HCT116 (cell line): ENCODE measurements at regions not wholly inside any gene's neighbourhood (a gene's known extent, or its start where the extent isn't known, plus 50 kb on each side); places are given as distances from the start of the nearest gene placed in this dataset.

Source experiments
- ATAC-seq: fragments of 200-7000 bp; cut with Tn5 transposase; 2 replicates; pipeline ENCODE4 v1.9.1; 2020; ENCODE audit warnings: mild to moderate bottlenecking, moderate library complexity
- BruUV-seq: library from RNA; stranded (reverse); fragments of 400-500 nt; replicated peaks from 2 replicates; lab custom pipeline; 2021; lab: Mats Ljungman, UMichigan
- CTCF ChIA-PET: fragments of 300-600 bp; sonication (Branson Sonifier 250); formaldehyde crosslinking; loops from one replicate; lab custom pipeline; 2021; ENCODE audit warnings: antibody characterized with exemption; lab: Charles Lee
- POLR2A ChIA-PET: fragments of 300-600, 350-600 bp; sonication (Branson Sonifier 250); formaldehyde crosslinking; loops from one replicate; lab custom pipeline; 2021; ENCODE audit warnings: antibody characterized with exemption; lab: Charles Lee
- RAD21 ChIA-PET, 2 experiments: fragments of 300-600 bp; sonication (Branson Sonifier 250); formaldehyde crosslinking; loops; one replicate each; lab custom pipeline; 2023; ENCODE audit warnings: low total read pairs in 2 of 2; ENCODE audit not compliant: uncharacterized antibody in 2 of 2, unreplicated experiment in 2 of 2, low non-redundant PET in 1 of 2; lab: Charles Lee
- DNase-seq: peaks from one replicate; pipeline ENCODE4 v3.0.0-alpha.2; 2010; ENCODE audit warnings: low read depth, low spot score
- H2AFZ ChIP-seq: fragments of 200-600 bp; shearing (Covaris generic), sonication (generic); 2 replicates; pipeline ENCODE4 v1.6.1; 2017; ENCODE audit warnings: low read depth, mixed run types, mixed read lengths, antibody characterized with exemption, low read length; ENCODE audit not compliant: poor library complexity, severe bottlenecking
- H3K27ac ChIP-seq: 2 replicates; pipeline ENCODE4 v1.5.1; 2012; ENCODE audit warnings: low read depth, low read length
- H3K27me3 ChIP-seq: fragments of 200-600 bp; sonication (generic); 2 replicates; pipeline ENCODE4 v1.6.1; 2016; ENCODE audit warnings: mixed run types, low read length, mixed read lengths; ENCODE audit not compliant: insufficient read depth
- H3K36me3 ChIP-seq, 2 experiments: fragments of 200-500 bp in 1 of 2; fragments of 200-600 bp in 1 of 2; sonication (Bioruptor generic) in 1 of 2; sonication (generic) in 1 of 2; 2 replicates each; pipeline versions ENCODE4 v1.5.1 to v1.6.1; 2014 to 2016; ENCODE audit warnings: low read length in 2 of 2, inconsistent platforms in 1 of 2, mixed read lengths in 1 of 2, mixed run types in 1 of 2; ENCODE audit not compliant: insufficient read depth in 2 of 2, control insufficient read depth in 1 of 2
- H3K4me1 ChIP-seq, 2 experiments: fragments of 200-600 bp in 1 of 2; sonication (generic) in 1 of 2; 2 replicates each; pipeline versions ENCODE4 v1.5.1 to v1.6.1; 2012 to 2017; ENCODE audit warnings: low read length in 2 of 2, inconsistent platforms in 1 of 2, mild to moderate bottlenecking in 1 of 2, mixed read lengths in 1 of 2, mixed run types in 1 of 2, moderate library complexity in 1 of 2; ENCODE audit not compliant: insufficient read depth in 2 of 2, control insufficient read depth in 1 of 2
- H3K4me2 ChIP-seq: fragments of 200-600 bp; sonication (generic); 2 replicates; pipeline ENCODE4 v1.6.1; 2017; ENCODE audit warnings: mixed run types, low read length, mixed read lengths
- H3K4me3 ChIP-seq, 2 experiments: fragments of 200-600 bp in 1 of 2; sonication (generic) in 1 of 2; replicated peaks in 1 of 2; 2 replicates each; pipeline ENCODE4 v1.5.1; 2011 to 2016; ENCODE audit warnings: low read length in 2 of 2, control low read depth in 1 of 2, low read depth in 1 of 2, mild to moderate bottlenecking in 1 of 2, mixed read lengths in 1 of 2, mixed run types in 1 of 2
- H3K79me2 ChIP-seq: fragments of 200-600 bp; sonication (generic); 2 replicates; pipeline ENCODE4 v1.6.1; 2017; ENCODE audit warnings: mild to moderate bottlenecking, mixed run types, low read length, moderate library complexity, mixed read lengths; ENCODE audit not compliant: insufficient read depth
- H3K9ac ChIP-seq: fragments of 200-600 bp; sonication (generic); 2 replicates; pipeline ENCODE4 v1.6.1; 2016; ENCODE audit warnings: low read length, mixed read lengths
- H3K9me2 ChIP-seq: fragments of 200-600 bp; sonication (generic), shearing (Covaris generic); 2 replicates; pipeline ENCODE4 v1.6.1; 2017; ENCODE audit warnings: mixed run types, mild to moderate bottlenecking, moderate library complexity; ENCODE audit not compliant: insufficient read depth
- H3K9me3 ChIP-seq, 2 experiments: fragments of 200-500 bp in 1 of 2; fragments of 200-600 bp in 1 of 2; sonication (Bioruptor generic) in 1 of 2; sonication (generic) in 1 of 2; 2 replicates each; pipeline ENCODE4 v1.6.1; 2014 to 2017; ENCODE audit warnings: low read length in 2 of 2, mixed read lengths in 2 of 2, inconsistent platforms in 1 of 2, low read depth in 1 of 2, mild to moderate bottlenecking in 1 of 2, mixed run types in 1 of 2, moderate library complexity in 1 of 2; ENCODE audit not compliant: control insufficient read depth in 1 of 2, insufficient read depth in 1 of 2
- H4K20me1 ChIP-seq: fragments of 200-600 bp; sonication (generic), shearing (Covaris generic); 2 replicates; pipeline ENCODE4 v1.6.1; 2017; ENCODE audit warnings: mixed run types, mild to moderate bottlenecking, moderate library complexity; ENCODE audit not compliant: insufficient read depth
- EGR1 ChIP-seq: IDR thresholded peaks from 2 replicates; pipeline ENCODE4 v1.6.1; 2012; ENCODE audit warnings: low read depth
- EZH2 ChIP-seq: fragments of 200-600 bp; sonication (generic); IDR thresholded peaks from 2 replicates; pipeline ENCODE4 v1.6.1; 2017; ENCODE audit warnings: antibody characterized with exemption, mixed run types
- EZH2phosphoT487 ChIP-seq: fragments of 200-600 bp; IDR thresholded peaks from 2 replicates; pipeline ENCODE4 v1.6.1; 2018; ENCODE audit warnings: antibody characterized with exemption, borderline replicate concordance
- SIN3A ChIP-seq: IDR thresholded peaks from 2 replicates; pipeline ENCODE4 v1.6.1; 2012; ENCODE audit warnings: low read depth
- SRF ChIP-seq: IDR thresholded peaks from 2 replicates; pipeline ENCODE4 v1.6.1; 2012; ENCODE audit warnings: low read depth
- TCF7L2 ChIP-seq: IDR thresholded peaks from 2 replicates; pipeline ENCODE4 v1.7.0; 2011; ENCODE audit warnings: borderline replicate concordance, inconsistent platforms; ENCODE audit not compliant: insufficient read depth, insufficient read length; ENCODE audit errors: extremely low read depth
- YY1 ChIP-seq: IDR thresholded peaks from 2 replicates; pipeline ENCODE4 v1.6.1; 2011; ENCODE audit warnings: low read length, low read depth, moderate library complexity, mild to moderate bottlenecking; ENCODE audit not compliant: insufficient replicate concordance; ENCODE audit errors: extremely low read depth
- ZFX ChIP-seq: fragments of 450-650 bp; IDR thresholded peaks from 2 replicates; pipeline ENCODE4 v1.6.1; 2017
- intact Hi-C: fragments of 100-400 bp; cut with micrococcal nuclease; formaldehyde crosslinking; loops from 2 replicates; pipeline ENCODE4 v1.10.0; 2022
- TF ChIP-seq, protein P1 (sequence below): IDR thresholded peaks from 2 replicates; pipeline ENCODE4 v1.6.1; 2012; ENCODE audit warnings: low read depth

DNA sequence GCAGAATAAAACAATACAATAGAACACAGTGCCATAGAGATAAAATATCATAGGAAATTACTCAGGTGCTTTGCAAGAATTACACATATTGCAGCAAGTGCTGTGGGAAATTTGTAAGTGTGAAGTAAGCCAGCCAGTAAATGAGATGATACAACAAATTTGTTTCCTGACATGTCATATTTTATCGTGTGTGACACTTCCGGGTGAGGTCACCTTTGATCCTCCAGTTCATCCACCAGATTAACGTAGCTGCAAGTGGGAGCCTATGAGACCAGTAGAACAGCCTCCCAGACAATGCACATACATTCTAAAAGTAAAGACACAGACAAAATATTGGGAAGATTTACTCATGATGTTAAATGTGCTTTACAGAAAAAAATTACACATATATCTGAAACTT is 72.2 kb downstream of the PRDM9 start:
- POLR2A ChIA-PET, result no interaction called here
- RAD21 ChIA-PET, result no interaction called here

More for the DNA sequence above, 72.2 kb downstream of the PRDM9 start:
- Histone ChIP-seq H4K20me1 (no peaks in the 10 kb centered on the region), H3K27ac (no peak overlapping the region), H3K9me2 (no peaks in the 10 kb centered on the region), H3K9ac (no peak overlapping the region), H3K27me3 (no peaks in the 10 kb centered on the region), H2AFZ (no peak overlapping the region), H3K36me3 (no peaks in the 10 kb centered on the region), H3K79me2 (no peaks in the 10 kb centered on the region), H3K4me2 (no peak overlapping the region), H3K9me3 (peaks cover 3 to 18% of the 10 kb centered on the region in 2 experiments; a peak in 1 of 4 replicates), H3K4me1 (no peaks in the 10 kb centered on the region), H3K4me3 (no peak overlapping the region)
- CTCF ChIA-PET, result no interaction called here
- ATAC-seq (no peak), DNase-seq (no peak)
- TF ChIP-seq SRF (no peak), YY1 (no peak), EZH2phosphoT487 (no peak), TCF7L2 (no peak), EGR1 (no peak), EZH2 (no peak), SIN3A (no peak), ZFX (no peak)
- TF ChIP-seq, protein P1, sequence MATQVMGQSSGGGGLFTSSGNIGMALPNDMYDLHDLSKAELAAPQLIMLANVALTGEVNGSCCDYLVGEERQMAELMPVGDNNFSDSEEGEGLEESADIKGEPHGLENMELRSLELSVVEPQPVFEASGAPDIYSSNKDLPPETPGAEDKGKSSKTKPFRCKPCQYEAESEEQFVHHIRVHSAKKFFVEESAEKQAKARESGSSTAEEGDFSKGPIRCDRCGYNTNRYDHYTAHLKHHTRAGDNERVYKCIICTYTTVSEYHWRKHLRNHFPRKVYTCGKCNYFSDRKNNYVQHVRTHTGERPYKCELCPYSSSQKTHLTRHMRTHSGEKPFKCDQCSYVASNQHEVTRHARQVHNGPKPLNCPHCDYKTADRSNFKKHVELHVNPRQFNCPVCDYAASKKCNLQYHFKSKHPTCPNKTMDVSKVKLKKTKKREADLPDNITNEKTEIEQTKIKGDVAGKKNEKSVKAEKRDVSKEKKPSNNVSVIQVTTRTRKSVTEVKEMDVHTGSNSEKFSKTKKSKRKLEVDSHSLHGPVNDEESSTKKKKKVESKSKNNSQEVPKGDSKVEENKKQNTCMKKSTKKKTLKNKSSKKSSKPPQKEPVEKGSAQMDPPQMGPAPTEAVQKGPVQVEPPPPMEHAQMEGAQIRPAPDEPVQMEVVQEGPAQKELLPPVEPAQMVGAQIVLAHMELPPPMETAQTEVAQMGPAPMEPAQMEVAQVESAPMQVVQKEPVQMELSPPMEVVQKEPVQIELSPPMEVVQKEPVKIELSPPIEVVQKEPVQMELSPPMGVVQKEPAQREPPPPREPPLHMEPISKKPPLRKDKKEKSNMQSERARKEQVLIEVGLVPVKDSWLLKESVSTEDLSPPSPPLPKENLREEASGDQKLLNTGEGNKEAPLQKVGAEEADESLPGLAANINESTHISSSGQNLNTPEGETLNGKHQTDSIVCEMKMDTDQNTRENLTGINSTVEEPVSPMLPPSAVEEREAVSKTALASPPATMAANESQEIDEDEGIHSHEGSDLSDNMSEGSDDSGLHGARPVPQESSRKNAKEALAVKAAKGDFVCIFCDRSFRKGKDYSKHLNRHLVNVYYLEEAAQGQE, result no peak
- intact Hi-C loops, result no loop called here
- no TSS peak for BruUV-seq
